CMK (cell line): ENCODE measurements at regions not wholly inside any gene's neighbourhood (a gene's known extent, or its start where the extent isn't known, plus 50 kb on each side); places are given as distances from the start of the nearest gene placed in this dataset.
A peak's percentile ranks its signal among the peaks of the same experiment; 100 is the strongest.
"Not testable (repeated sequence)": the region's sequence is repeated elsewhere in the genome, so short reads cannot be mapped to it uniquely, and the experiment has no call there.

Experiments used
- DNase-seq: peaks from one replicate; pipeline ENCODE4 v3.0.0-alpha.2; 2010; ENCODE audit warnings: low read depth

- DNase-seq: not testable (repeated sequence)
Observed at GRCh38 chr9:42656789-42657188, 473.3 kb downstream of the SPATA31A6 start.

DNA sequence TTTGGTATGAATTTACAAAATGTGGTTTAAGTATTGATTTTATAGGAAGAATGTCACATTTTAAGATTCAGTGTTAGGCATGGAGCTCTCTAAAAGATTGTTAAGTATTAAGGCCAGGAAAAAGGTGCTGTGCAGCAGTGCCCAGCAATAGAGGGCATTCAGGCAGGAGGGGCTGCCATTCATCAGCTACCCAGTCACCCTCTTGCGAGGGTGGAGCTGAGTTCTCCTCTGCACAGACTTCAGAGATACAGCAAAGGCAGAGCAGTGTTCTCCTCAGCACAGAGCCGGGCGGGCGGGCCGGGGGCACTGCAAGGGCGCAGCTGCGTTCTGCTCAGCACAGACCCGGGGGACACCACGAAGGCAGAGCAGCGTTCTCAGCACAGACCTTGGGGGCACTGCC, 474.0 kb downstream of the SPATA31A6 start:
- DNase-seq: not testable (repeated sequence)

DNA sequence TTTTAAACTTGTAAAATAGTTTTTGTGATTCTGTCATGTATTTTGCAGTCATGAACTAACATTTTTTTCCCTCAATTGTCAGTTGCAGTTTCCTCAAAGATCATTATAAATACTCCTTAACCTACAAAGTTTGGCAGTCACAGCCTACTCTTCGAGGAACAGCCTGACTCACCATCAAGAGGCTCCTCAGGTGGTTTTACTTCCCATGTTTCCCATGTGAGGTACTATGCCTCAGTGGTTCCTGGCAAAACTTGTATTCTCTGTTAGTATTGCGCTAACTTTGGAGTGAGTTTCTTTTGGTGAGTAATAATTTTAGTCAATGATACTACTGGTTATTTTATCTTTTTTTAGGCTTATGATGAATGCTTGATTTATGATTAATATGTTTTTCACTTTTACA, 513.7 kb downstream of the SPATA31A6 start:
- DNase-seq: not testable (repeated sequence)

DNA sequence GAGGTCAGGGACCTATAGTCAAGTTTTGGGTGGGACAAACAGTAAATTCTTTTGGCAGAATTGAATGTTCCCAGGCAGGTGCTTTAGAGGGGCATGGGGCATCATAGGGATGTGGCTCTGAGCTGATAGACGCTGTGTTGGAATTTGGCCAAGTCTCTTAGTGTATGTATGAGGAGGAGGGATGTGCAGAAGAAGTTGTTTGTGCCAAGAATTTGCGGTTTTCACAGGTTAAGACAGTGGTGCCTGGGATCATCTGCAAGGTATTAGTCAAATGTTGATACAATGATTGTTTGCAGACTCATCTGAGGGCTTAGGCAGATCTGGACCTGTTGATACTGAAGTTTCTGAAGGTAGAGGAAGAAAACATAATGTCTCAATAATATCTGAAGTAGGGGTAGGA, 519.4 kb downstream of the SPATA31A6 start:
- DNase-seq: not testable (repeated sequence)

DNA sequence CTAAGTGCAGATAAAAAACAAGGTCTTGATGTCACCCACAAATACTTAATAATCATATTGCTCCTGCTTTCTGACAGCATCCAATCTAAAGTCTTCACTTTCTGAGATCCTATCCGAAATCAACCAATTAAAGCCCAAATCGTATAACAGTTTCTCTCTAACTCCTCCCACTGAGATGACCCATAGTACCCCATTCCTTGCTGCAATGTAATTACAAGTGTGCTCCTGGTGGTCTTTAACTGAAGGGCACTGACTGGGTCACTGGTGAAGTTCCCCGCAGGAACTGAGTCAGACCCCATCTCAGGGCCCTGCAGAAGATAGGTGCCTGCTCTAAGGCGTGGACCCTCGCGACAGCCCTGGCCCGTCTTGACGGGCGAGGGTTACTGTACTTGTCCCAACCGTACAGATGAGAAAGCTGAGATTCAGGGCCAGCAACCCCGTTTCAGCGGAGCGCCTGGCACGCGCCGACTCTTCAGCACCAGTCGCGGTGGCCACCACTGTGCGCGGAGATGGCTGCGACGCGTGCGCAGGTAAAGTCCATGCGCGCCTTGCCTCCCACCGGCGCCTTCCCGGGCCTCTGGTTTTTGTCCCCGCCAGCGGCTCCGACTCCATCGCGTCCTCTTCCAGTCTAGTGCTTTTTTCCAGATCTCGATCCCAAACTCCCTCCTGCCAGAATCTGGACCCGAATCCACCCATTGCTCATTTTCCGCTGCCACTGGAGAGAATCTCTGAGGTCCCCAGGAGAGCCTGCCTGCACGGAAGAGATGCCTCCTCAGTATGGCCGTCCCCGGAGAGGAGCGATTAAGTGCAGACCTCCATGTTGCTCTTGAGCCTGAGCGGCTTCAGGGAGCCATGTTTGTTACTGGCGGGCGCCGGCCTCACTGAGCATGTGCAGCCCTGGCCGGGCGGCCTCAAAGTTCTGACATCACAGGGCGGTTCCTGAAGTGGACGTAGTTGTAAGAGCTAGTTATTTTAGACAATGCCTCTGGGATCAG, 541.7 kb downstream of the SPATA31A6 start:
- not testable (repeated sequence) for DNase-seq

DNA sequence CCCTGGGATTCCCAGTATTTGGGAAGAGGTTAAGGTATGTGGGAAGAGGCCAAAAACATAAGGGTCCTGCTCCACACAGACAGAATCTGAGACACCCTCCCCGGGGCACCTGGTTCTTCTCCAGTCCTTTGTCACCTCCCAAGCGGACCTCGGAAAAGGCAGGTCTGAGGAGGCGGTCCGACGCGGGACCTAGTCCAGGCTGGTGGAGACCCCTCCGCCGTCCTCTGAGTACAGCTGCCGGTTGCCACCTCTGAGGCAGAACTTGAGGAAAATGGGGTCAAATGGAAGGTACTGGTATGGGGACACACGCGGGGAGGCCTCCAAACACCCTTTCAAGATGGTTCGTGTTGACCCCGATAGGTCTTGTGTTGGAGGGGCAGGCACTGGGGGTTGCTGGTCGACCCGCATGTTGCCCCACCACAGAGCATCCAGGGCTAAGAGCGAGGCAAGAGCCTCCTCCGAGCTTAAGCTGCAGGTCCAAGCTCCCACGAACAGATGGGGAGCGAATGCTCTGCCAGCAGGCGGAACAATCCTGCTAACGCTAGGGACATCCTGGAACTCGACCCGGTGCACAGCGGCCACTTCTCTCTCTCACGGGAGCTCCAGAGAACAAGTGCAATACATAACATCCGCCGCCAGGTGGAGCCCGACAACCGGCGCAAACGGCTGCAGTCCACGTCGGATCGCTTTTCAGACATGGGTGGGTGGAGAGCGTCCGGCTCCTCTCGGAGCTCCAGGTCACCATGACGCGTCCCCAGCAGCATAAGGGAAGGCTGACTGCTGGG, 559.8 kb downstream of the SPATA31A6 start:
- peak; percentile 41 for DNase-seq

GRCh38 chr9:42757251-42757650, 573.8 kb downstream of the SPATA31A6 start:
- DNase-seq: not testable (repeated sequence)

DNA sequence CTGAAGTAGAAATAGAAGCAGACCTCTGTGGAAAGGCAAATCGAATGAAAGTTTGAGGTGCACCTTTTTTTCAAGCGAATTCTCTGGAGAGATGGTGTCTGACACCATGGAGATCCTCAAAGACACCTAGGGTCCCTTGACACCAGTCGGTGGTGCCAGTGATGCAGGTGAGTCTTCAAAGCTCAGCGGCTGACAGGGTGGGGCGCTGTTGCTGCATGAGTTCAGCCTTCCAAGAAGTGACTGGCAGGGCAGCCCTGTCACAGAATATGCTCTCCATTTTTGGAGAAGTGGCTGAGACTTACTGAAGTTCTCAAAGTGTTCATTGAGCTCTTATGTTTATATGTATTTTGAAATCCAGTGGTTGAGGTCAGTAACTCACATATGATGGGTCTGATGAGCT, 575.9 kb downstream of the SPATA31A6 start:
- not testable (repeated sequence) for DNase-seq

- not testable (repeated sequence) for DNase-seq
Observed at GRCh38 chr9:42782201-42782600, 598.7 kb downstream of the SPATA31A6 start.

DNA sequence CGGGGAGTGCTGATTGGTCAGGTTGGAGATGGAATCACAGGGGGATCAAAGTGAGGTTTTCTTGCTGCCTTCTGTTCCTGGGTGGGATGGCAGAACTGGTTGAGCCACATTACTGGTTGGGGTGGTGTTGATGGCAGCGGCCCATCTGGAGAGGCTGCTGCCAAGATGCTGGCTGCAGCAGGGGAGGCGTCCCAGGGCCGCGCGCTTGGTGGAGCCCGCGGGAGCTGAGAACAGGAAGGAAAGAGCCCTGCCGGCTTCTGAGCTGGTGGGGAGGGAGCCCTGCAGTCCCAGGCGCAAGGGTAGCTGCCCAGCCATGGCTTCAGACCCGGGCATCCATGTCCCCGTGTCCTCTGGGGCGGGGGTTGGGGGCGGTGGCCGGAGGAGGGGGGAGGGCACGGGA, 609.3 kb downstream of the SPATA31A6 start:
- not testable (repeated sequence) for DNase-seq

GRCh38 chr9:42798571-42798970, 615.1 kb downstream of the SPATA31A6 start:
- not testable (repeated sequence) for DNase-seq

GRCh38 chr9:42802716-42803115, 619.3 kb downstream of the SPATA31A6 start:
- not testable (repeated sequence) for DNase-seq

DNA sequence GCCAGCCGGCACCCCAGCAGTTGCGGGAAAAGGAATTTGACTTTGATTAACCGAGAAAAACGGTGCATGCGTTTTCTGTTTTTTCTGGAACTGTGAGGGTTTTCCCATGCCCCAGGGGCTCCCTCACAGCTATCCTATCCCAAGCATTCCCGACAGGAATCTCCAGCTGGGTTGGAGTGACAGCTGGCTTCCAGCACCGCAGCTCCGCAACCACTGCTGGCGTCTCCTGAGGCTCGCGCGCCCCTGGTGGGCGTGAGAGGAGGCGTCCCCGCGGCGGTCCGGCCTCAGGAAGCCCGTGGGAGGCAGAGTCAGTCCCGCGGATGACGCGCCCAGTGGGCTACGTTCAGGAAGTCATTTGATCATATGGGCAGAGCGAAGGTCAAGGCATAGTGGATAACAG, 623.2 kb downstream of the SPATA31A6 start:
- DNase-seq: not testable (repeated sequence)

- not testable (repeated sequence) for DNase-seq
Observed at GRCh38 chr9:42821468-42821867, 638.0 kb downstream of the SPATA31A6 start.

DNA sequence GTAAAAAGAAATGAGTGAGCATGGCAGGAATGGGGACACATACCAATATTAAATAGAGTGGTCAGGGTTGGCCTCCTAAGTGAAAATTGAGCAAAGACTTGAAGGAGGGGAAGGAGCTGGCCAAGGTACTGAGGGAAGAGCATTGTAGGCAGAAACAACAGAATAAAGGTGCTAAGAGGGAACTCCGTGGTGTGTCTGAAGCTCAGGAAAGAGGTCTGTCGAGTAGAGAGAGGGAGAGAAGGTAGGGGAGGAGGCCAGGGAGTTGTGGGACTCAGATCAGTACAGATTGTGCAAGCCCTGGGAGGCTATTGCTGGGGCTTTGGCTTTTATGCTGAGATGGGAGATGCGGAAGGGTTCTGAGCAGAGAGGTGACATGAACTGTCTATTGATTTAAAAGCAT, 664.7 kb downstream of the SPATA31A6 start:
- not testable (repeated sequence) for DNase-seq

DNA sequence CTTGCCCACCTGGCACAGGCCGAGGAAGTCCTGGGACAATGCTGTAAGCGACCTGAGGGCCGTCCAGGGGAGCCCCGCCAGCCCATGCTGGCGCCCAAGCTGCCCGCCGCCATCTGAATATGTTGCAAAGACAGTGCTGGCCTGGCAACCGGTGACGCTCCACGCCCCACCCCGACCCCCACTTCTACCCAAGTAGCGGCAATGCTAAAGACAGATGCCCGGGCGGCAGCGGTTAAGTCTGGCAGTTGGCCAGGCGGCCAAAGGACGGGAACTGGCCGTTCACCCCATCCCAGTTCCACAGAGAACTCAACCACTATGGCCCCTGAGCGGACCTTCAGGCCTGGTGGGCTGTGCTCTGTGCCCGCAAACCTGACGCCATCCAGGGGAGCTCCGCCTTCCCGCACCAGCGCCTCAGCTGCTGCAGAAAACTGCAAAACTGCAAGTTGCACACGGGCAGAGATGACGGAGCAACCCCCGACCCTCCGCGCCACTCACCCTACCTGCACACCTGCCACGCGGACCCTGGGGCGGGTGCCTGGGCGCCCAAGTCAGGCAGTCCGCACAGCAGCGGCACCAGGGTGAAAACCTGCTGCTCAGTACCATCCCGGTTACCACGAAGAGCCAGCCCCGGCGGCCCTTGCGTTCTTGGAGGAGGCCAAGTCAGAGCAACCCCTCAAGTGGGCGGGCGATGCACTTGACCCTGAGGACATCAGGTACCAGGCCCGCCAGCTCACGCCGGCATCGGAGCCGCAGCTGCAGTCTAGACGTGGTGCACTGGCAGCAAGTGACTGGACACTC, 667.6 kb downstream of the SPATA31A6 start:
- DNase-seq: not testable (repeated sequence)

DNA sequence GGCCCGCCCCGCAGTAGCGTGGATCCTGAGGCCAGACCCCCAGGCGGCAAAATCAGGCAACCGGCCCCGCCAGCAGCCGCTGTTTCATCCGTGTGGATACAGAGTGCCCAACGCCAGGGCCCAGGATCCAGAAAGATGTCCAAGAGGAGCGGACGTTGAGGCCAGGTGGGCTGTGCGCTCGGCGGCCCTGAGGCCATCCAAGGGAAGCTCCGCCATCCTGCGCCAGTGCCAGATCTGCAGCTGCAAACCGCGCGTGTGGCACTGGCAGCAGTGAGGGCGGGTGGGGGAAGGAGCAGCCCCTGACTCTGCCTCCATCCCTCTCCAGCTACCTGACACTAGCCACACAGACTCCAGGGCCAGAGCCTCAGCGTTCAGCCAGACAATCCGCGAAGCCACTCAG, 668.2 kb downstream of the SPATA31A6 start:
- DNase-seq: not testable (repeated sequence)

DNA sequence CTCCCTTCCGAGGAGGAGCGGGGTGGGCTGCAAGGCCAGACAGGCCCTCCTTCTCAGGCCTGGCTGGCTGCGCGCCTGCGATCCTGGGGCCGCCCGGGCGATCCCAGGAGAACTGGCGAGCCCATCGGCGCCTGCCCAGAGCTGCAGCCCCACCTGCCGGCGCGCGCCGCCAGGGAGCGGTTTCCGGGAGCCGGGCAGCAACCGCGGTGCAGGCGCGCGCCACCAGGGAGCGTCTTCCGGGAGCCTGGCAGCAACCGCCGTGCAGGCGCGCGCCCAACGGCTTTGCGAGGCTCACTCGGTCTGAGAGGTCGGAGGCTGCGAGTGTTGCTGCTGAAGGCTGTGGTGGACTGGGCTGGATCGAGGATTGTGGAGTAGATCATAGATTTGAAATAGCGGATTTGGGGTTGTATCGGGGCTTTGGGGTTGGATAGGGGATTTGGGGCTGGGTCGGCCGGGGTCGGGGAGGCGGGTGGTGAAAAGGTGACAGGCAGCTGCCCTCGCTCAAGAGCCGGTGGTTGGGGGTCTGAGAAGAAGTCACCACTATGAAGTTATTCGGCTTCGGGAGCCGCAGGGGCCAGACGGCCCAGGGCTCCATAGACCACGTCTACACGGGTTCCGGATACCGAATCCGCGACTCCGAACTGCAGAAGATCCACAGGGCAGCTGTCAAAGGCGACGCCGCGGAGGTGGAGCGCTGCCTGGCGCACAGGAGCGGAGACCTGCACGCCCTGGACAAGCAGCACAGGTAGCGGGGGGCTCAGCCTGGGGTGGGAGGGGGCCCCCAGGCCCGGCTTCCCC, 668.9 kb downstream of the SPATA31A6 start:
- DNase-seq: not testable (repeated sequence)

- not testable (repeated sequence) for DNase-seq
Observed at GRCh38 chr9:42860133-42860532, 676.7 kb downstream of the SPATA31A6 start.

GRCh38 chr9:42862465-42862864, 679.0 kb downstream of the SPATA31A6 start:
- DNase-seq: not testable (repeated sequence)
